ENCODE measurements at regions not wholly inside any gene's neighbourhood (a gene's known extent, or its start where the extent isn't known, plus 50 kb on each side); places are given as distances from the start of the nearest gene placed in this dataset.
A peak's percentile ranks its signal among the peaks of the same experiment; 100 is the strongest.

DNA sequence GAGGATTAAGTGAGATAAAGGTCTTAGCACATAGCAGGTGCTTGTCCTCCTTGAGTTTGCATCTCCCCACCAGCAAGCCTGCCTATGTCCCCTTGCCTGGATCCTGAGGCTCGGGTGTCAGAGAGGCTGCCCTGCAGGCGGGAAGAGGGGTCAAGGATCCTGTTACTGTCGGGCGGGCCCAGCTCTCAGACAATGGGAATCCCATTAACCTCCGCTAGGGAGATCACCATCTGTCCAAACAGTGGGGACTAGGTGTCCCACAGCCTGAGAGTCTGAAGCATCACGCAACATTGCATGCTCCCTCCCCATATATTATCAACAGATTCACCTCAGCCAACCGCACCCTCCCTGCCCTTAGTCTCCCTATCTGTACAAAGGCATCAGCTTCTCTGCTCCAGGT, 151.4 kb downstream of the FBLN2 start:
- no peaks in the 10 kb centered on the region for H3K4me1 ChIP-seq
- H3K36me3 ChIP-seq, result no peaks in the 10 kb centered on the region
- TF ChIP-seq, protein P1, sequence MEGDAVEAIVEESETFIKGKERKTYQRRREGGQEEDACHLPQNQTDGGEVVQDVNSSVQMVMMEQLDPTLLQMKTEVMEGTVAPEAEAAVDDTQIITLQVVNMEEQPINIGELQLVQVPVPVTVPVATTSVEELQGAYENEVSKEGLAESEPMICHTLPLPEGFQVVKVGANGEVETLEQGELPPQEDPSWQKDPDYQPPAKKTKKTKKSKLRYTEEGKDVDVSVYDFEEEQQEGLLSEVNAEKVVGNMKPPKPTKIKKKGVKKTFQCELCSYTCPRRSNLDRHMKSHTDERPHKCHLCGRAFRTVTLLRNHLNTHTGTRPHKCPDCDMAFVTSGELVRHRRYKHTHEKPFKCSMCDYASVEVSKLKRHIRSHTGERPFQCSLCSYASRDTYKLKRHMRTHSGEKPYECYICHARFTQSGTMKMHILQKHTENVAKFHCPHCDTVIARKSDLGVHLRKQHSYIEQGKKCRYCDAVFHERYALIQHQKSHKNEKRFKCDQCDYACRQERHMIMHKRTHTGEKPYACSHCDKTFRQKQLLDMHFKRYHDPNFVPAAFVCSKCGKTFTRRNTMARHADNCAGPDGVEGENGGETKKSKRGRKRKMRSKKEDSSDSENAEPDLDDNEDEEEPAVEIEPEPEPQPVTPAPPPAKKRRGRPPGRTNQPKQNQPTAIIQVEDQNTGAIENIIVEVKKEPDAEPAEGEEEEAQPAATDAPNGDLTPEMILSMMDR (IDR thresholded peaks at IDR 0.05), result no peak
- no peak for TF ChIP-seq POLR2A (IDR thresholded peaks at IDR 0.05)
- H3K27ac ChIP-seq, result no peak overlapping the region
- H3K27me3 ChIP-seq, result no peaks in the 10 kb centered on the region
- no peaks in the 10 kb centered on the region for H3K9me3 ChIP-seq
- DNase-seq, result peak in 1 of 3 donors; percentile 13
- H3K4me3 ChIP-seq, result no peak overlapping the region

DNA sequence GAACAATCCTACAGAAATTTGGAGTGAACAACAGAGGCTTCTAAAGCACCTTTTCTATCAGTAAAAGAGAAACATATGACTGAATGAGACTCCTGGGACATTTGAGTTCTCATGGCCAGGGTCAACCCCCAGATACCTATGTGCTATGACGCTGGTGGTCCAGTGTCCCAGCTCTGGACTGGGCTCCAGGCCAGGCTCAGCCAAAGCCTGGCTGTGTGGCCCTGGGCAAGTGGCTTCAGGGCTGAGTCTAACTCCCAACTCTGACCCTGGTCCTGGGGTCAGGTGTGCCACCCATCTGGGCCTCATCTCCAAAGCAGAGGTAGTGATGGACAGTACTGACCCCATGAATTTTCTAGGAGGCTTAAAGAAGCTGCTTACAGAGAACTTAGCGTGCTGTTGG, 147.8 kb downstream of the FBLN2 start:
- no peaks in the 10 kb centered on the region for H3K27me3 ChIP-seq
- H3K4me1 ChIP-seq, result no peaks in the 10 kb centered on the region
- no peak for TF ChIP-seq POLR2A (IDR thresholded peaks at IDR 0.05)
- TF ChIP-seq, protein P1 (IDR thresholded peaks at IDR 0.05), result no peak
- H3K27ac ChIP-seq, result no peak overlapping the region
- H3K9me3 ChIP-seq, result no peaks in the 10 kb centered on the region
- no peaks in the 10 kb centered on the region for H3K36me3 ChIP-seq
- DNase-seq, result no peak
- no peak overlapping the region for H3K4me3 ChIP-seq

DNA sequence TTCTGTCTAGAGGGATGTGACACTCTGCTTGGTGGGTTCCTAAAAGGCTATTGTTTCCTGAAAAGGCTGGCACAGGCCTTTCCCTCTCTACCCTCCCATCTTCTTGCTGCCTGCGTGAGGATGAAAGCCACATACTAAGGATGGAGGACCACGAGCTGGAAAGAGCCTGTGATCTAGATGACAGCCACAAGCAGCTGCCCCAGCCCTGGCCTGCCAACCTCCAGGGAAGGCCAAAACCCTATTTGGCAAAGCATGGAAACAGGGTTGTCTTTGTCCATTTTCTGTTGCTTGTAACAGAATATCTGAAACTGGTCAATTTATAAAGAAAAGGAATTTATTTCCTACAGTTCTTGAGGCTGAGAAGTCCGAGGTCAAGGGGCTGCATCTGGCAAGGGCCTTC, 144.5 kb downstream of the FBLN2 start:
- no peaks in the 10 kb centered on the region for H3K27me3 ChIP-seq
- H3K9me3 ChIP-seq, result no peaks in the 10 kb centered on the region
- DNase-seq, result no peak
- no peak overlapping the region for H3K27ac ChIP-seq
- H3K4me1 ChIP-seq, result no peaks in the 10 kb centered on the region
- TF ChIP-seq POLR2A (IDR thresholded peaks at IDR 0.05), result no peak
- H3K36me3 ChIP-seq, result no peaks in the 10 kb centered on the region
- H3K4me3 ChIP-seq, result no peak overlapping the region

DNA sequence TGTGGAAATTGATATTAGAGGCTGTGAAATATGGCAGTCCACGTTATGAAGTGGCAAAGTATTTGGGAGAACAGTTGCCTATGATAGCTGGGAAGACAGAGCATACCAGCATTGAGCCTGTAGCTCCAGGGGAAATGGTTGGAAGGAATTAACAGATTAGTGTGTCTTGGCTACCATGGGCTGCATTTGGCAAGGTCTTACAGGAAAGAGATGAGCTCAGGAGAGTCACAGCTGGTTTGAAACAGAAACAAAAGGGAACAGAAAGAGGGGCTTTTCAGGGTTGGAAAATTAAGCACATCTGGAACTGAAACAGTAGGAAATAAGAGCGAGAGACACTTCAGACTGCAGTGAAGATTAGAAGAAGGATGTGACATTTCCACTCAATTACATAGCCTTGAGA, 141.7 kb downstream of the FBLN2 start:
- Histone ChIP-seq H3K4me3 (no peak overlapping the region), H3K9me3 (no peaks in the 10 kb centered on the region), H3K36me3 (no peaks in the 10 kb centered on the region), H3K27me3 (no peaks in the 10 kb centered on the region), H3K27ac (no peak overlapping the region), H3K4me1 (no peaks in the 10 kb centered on the region)
- no peak for TF ChIP-seq POLR2A (IDR thresholded peaks at IDR 0.05)
- TF ChIP-seq, protein P1 (IDR thresholded peaks at IDR 0.05), result no peak
- no peak for DNase-seq

DNA sequence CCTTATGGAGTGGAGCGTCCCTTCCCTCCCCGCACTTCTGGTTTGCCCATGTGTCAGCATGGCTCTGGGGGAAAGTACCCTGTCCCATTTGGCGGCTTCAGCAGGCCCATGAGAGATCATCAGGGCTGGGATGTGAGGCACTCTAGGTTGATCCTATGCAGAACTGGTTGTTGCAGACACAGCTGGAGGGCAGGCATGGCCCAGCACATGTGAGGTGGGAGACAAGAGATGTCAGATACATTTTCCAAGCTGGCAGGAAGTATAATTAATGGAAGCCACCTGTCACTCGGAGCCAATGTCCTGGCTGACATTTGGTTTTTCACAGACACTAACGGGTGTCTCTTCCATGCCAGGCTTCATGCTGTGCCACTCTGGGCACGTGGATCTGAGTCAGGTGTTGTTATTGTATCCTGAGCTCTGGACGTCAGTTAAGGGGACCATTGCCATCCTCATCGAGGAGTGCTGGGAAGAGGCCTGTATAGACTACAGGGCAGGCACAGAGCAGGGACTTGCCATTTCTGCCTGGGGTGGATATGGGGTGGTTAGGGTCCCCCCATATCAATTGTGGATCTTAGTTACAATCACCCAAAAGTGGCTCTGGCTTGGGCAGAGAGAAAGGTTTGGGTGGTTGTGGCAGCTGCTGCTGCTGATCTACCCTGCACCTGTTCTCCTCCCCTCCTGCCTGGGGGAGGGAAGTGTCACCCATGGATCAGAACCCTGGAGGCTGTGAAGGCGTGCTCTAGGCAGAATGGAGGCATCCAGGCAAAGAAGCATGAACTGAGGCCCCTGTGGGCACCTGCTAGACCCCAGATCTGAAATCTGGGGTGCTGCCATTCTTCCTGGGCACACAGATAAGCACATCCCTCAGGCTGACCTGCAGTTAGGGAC, 140.7 kb downstream of the FBLN2 start:
- no peak overlapping the region for H3K27ac ChIP-seq
- H3K27me3 ChIP-seq, result no peaks in the 10 kb centered on the region
- DNase-seq, result no peak
- no peaks in the 10 kb centered on the region for H3K9me3 ChIP-seq
- TF ChIP-seq, protein P1 (IDR thresholded peaks at IDR 0.05), result no peak
- no peaks in the 10 kb centered on the region for H3K4me1 ChIP-seq
- H3K36me3 ChIP-seq, result no peaks in the 10 kb centered on the region
- H3K4me3 ChIP-seq, result no peak overlapping the region

DNA sequence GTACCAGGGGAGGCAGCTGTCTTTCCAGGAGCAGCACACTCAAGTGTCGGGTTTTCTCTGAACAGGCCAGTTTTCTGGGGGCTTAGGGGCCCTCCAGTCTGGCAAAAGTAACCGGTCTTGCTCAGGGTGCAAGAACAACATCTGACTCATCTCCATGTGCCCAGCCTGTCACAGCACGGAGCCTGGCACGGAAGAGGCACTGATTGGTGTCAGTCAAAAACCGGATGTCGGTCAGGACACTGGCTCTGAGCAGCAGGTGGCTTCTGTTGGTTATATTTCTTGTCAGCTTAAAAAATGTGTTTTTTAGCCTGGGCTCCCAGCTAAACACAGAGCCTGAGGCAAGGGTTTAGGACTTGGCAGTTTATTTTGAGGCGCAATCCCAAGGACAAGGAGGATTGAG, 139.9 kb downstream of the FBLN2 start:
- DNase-seq, result no peak
- Histone ChIP-seq H3K27me3 (no peaks in the 10 kb centered on the region), H3K9me3 (no peaks in the 10 kb centered on the region), H3K36me3 (no peaks in the 10 kb centered on the region), H3K27ac (no peak overlapping the region), H3K4me3 (no peak overlapping the region), H3K4me1 (no peaks in the 10 kb centered on the region)
- TF ChIP-seq POLR2A (IDR thresholded peaks at IDR 0.05), result no peak
- TF ChIP-seq, protein P1 (IDR thresholded peaks at IDR 0.05), result no peak
